Endodermal cell (in vitro differentiated cells): ENCODE measurements at regions not wholly inside any gene's neighbourhood (a gene's known extent, or its start where the extent isn't known, plus 50 kb on each side); places are given as distances from the start of the nearest gene placed in this dataset.

ENCODE experiments used
- DNase-seq: peaks from one replicate; pipeline ENCODE4 v3.0.0-alpha.2; 2017
- H3K27ac ChIP-seq: 2 replicates; pipeline ENCODE4 v1.5.1; 2013; ENCODE audit warnings: mild to moderate bottlenecking, low read depth, low read length, moderate library complexity
- H3K27me3 ChIP-seq: 2 replicates; pipeline ENCODE4 v1.6.1; 2013; ENCODE audit warnings: mild to moderate bottlenecking, low read length, moderate library complexity; ENCODE audit not compliant: insufficient read depth, control insufficient read depth, poor library complexity, severe bottlenecking
- H3K36me3 ChIP-seq: 2 replicates; pipeline ENCODE4 v1.7.0; 2013; ENCODE audit warnings: mild to moderate bottlenecking, low read length, moderate library complexity; ENCODE audit not compliant: control insufficient read depth, insufficient read depth
- H3K4me1 ChIP-seq: one replicate; pipeline ENCODE4 v1.7.0; 2013; ENCODE audit warnings: low read length; ENCODE audit not compliant: control insufficient read depth, insufficient read depth
- H3K4me3 ChIP-seq: 2 replicates; pipeline ENCODE4 v1.5.1; 2013; ENCODE audit warnings: mild to moderate bottlenecking, low read length, moderate library complexity
- H3K9ac ChIP-seq: 2 replicates; pipeline ENCODE4 v1.6.1; 2013; ENCODE audit warnings: mild to moderate bottlenecking, low read length, moderate library complexity; ENCODE audit not compliant: poor library complexity, severe bottlenecking; ENCODE audit errors: extremely low read depth
- H3K9me3 ChIP-seq: 2 replicates; pipeline ENCODE4 v1.6.1; 2013; ENCODE audit warnings: mild to moderate bottlenecking, low read length, moderate library complexity; ENCODE audit not compliant: control insufficient read depth
- H3K27ac Mint-ChIP-seq: 2 replicates; pipeline ENCODE4 v1.8.0; 2020; ENCODE audit warnings: mixed read lengths
- H3K27me3 Mint-ChIP-seq: 2 replicates; pipeline ENCODE4 v1.8.0; 2021; ENCODE audit warnings: mild to moderate bottlenecking, mixed read lengths; ENCODE audit not compliant: insufficient read depth
- H3K36me3 Mint-ChIP-seq: 2 replicates; pipeline ENCODE4 v1.8.0; 2020; ENCODE audit warnings: low read depth, mixed read lengths
- H3K4me1 Mint-ChIP-seq: 2 replicates; pipeline ENCODE4 v1.8.0; 2020; ENCODE audit warnings: mixed read lengths
- H3K4me3 Mint-ChIP-seq: 2 replicates; pipeline ENCODE4 v1.8.0; 2020; ENCODE audit warnings: mild to moderate bottlenecking, moderate library complexity, mixed read lengths
- H3K9me3 Mint-ChIP-seq: 2 replicates; pipeline ENCODE4 v1.8.0; 2020; ENCODE audit warnings: mild to moderate bottlenecking, mixed read lengths
- CTCF ChIP-seq: fragments of 200-600 bp; sonication (generic); conservative IDR thresholded peaks from 2 replicates; pipeline ENCODE4 v1.5.0; 2021; ENCODE audit warnings: antibody characterized with exemption, mild to moderate bottlenecking
- WGBS, 2 experiments: methylation state at CpG; one replicate each; pipeline versions ENCODE4 v1.1.5 to v1.1.7; 2013; ENCODE audit warnings: missing lambda C conversion rate in 2 of 2, mixed read lengths in 1 of 2; ENCODE audit not compliant: insufficient coverage in 1 of 2, insufficient read length in 1 of 2; 5-methylcytosine and 5-hydroxymethylcytosine counted together

- H3K27ac ChIP-seq, result no peak overlapping the region
- no peaks in the 10 kb centered on the region for H3K4me1 ChIP-seq
- no peak overlapping the region for H3K4me3 ChIP-seq
- Mint-ChIP-seq H3K27me3 (peaks cover 21% of the 10 kb centered on the region), H3K4me3 (no peak overlapping the region), H3K9me3 (no peaks in the 10 kb centered on the region), H3K36me3 (no peaks in the 10 kb centered on the region), H3K4me1 (peaks cover 22% of the 10 kb centered on the region), H3K27ac (no peak overlapping the region)
- TF ChIP-seq CTCF, result no peak
- H3K36me3 ChIP-seq, result no peaks in the 10 kb centered on the region
- no peaks in the 10 kb centered on the region for H3K27me3 ChIP-seq
- no peak for DNase-seq
- no peaks in the 10 kb centered on the region for H3K9me3 ChIP-seq
- H3K9ac ChIP-seq, result no peak overlapping the region
- 96 to 100% methylated on average over 2 to 3 of the region's 3 CpGs for WGBS, 2 experiments
Measured at GRCh38 chr13:99698816-99699099, 197.5 kb downstream of the TM9SF2 start.

- Mint-ChIP-seq H3K4me1 (peaks cover 26% of the 10 kb centered on the region), H3K36me3 (no peaks in the 10 kb centered on the region), H3K27me3 (peaks cover 26% of the 10 kb centered on the region), H3K4me3 (no peak overlapping the region), H3K27ac (peak overlapping the region; percentile 21), H3K9me3 (no peaks in the 10 kb centered on the region)
- no peak for TF ChIP-seq CTCF
- Histone ChIP-seq H3K4me1 (no peaks in the 10 kb centered on the region), H3K9me3 (no peaks in the 10 kb centered on the region), H3K36me3 (no peaks in the 10 kb centered on the region), H3K9ac (no peak overlapping the region), H3K27me3 (no peaks in the 10 kb centered on the region), H3K4me3 (no peak overlapping the region), H3K27ac (no peak overlapping the region)
- no peak for DNase-seq
- 84 to 91% methylated on average over 4 to 7 of the region's 8 CpGs for WGBS, 2 experiments
Measured at GRCh38 chr13:99698010-99698815, 196.9 kb downstream of the TM9SF2 start.

GRCh38 chr13:99695857-99696256 is 194.6 kb downstream of the TM9SF2 start:
- no peak for TF ChIP-seq CTCF
- Histone ChIP-seq H3K4me1 (no peaks in the 10 kb centered on the region), H3K27me3 (no peaks in the 10 kb centered on the region), H3K27ac (no peak overlapping the region), H3K36me3 (no peaks in the 10 kb centered on the region), H3K9me3 (no peaks in the 10 kb centered on the region), H3K9ac (no peak overlapping the region), H3K4me3 (no peak overlapping the region)
- no peaks in the 10 kb centered on the region for H3K9me3 Mint-ChIP-seq
- H3K36me3 Mint-ChIP-seq, result no peaks in the 10 kb centered on the region
- H3K4me3 Mint-ChIP-seq, result no peak overlapping the region
- peaks cover 42% of the 10 kb centered on the region for H3K4me1 Mint-ChIP-seq
- no peak for DNase-seq
- WGBS, 2 experiments, result 87 to 100% methylated on average over 1 to 3 of the region's 3 CpGs
- H3K27ac Mint-ChIP-seq, result no peak overlapping the region
- peaks cover 37% of the 10 kb centered on the region for H3K27me3 Mint-ChIP-seq
